Upper lobe of right lung (tissue), 1 donor: ENCODE measurements at regions not wholly inside any gene's neighbourhood (a gene's known extent, or its start where the extent isn't known, plus 50 kb on each side); places are given as distances from the start of the nearest gene placed in this dataset.
"Not testable (repeated sequence)": the region's sequence is repeated elsewhere in the genome, so short reads cannot be mapped to it uniquely, and the experiment has no call there.

ENCODE experiments used
- ATAC-seq: fragments of 200-7000 bp; cut with Tn5 transposase; one replicate; pipeline ENCODE4 v1.9.1; 2020; ENCODE audit warnings: mild to moderate bottlenecking, moderate library complexity
- DNase-seq: peaks from one replicate; pipeline ENCODE4 v3.0.0-alpha.2; 2020
- H3K27ac ChIP-seq: fragments of 200-600 bp; one replicate; pipeline ENCODE4 v1.8.0; 2022
- H3K27me3 ChIP-seq: fragments of 200-600 bp; one replicate; pipeline ENCODE4 v1.8.0; 2022; ENCODE audit warnings: mild to moderate bottlenecking
- H3K36me3 ChIP-seq: fragments of 200-600 bp; one replicate; pipeline ENCODE4 v1.8.0; 2022
- H3K4me1 ChIP-seq: fragments of 200-600 bp; one replicate; pipeline ENCODE4 v1.8.0; 2022
- H3K4me3 ChIP-seq: fragments of 200-600 bp; one replicate; pipeline ENCODE4 v1.8.0; 2022; ENCODE audit warnings: mild to moderate bottlenecking
- H3K9me3 ChIP-seq: fragments of 200-600 bp; one replicate; pipeline ENCODE4 v1.8.0; 2022
- intact Hi-C: fragments of 100-400 bp; cut with DNase I; formaldehyde crosslinking; loops from one replicate; pipeline ENCODE4 v1.11.0; 2022
- TF ChIP-seq, protein P1 (sequence below): fragments of 200-600 bp; IDR thresholded peaks from one replicate; pipeline ENCODE4 v1.8.0; 2022; ENCODE audit warnings: antibody characterized with exemption
- donor health status: DM: no; HTN: yes; CAD: no; lungs with severe emphysema.

DNA sequence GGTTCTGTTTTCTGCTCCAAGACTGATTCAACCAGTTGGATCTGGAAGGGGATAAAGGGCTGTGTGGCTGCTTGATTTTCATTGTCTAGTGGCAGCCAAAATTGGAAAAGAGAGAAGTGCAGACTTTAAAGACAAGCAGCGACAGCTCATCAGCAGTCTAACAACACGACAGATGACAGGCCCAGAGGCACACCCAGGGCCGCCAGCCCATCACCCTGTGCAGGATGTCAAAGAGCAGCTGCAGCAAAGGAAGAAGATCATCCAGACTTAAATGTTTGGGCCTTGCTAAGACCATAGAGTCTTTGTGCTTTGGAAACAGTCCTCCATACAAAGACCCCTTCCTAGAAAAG is 421.0 kb upstream of the KLF12 start:
- Histone ChIP-seq H3K27ac (no peak overlapping the region), H3K36me3 (no peaks in the 10 kb centered on the region), H3K4me3 (no peak overlapping the region), H3K27me3 (no peaks in the 10 kb centered on the region), H3K9me3 (no peaks in the 10 kb centered on the region), H3K4me1 (no peaks in the 10 kb centered on the region)
- ATAC-seq (no peak), DNase-seq (no peak)
- intact Hi-C loops = no loop called here
- TF ChIP-seq, protein P1, sequence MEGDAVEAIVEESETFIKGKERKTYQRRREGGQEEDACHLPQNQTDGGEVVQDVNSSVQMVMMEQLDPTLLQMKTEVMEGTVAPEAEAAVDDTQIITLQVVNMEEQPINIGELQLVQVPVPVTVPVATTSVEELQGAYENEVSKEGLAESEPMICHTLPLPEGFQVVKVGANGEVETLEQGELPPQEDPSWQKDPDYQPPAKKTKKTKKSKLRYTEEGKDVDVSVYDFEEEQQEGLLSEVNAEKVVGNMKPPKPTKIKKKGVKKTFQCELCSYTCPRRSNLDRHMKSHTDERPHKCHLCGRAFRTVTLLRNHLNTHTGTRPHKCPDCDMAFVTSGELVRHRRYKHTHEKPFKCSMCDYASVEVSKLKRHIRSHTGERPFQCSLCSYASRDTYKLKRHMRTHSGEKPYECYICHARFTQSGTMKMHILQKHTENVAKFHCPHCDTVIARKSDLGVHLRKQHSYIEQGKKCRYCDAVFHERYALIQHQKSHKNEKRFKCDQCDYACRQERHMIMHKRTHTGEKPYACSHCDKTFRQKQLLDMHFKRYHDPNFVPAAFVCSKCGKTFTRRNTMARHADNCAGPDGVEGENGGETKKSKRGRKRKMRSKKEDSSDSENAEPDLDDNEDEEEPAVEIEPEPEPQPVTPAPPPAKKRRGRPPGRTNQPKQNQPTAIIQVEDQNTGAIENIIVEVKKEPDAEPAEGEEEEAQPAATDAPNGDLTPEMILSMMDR = no peak

DNA sequence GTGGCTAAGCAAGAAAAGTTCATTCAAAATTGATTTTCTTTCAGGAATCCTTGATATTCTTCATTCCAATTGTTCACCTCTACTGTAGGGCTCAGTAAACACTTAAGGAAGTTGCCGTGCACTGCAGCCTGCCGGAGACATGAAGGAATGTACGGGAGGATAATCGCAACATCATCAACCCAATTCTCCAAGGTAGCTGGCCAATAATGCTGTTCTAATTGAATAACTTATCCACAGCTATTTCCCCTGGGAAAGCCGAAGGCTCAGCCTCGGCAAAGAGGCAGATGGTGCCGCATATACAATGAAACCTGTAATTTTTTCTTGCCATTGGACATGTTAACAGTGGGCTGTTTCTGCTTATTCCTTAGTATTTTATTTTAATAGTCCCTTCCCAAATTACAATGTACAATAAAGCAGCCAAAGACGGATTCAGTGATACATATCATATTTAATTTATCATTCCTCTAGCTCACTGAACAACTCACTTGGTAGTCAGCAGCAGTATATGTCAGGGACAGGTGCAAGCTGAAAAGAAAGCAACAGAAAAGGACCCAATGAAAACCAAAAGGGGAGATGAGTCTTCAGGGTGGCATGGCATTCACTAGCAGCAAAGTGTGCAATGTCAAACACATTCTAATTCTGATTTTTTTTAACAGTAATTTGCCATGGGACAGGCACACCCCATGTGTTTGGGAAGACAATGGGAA is 420.5 kb upstream of the KLF12 start:
- H3K4me1 ChIP-seq = no peaks in the 10 kb centered on the region
- ATAC-seq = no peak
- no peaks in the 10 kb centered on the region for H3K9me3 ChIP-seq
- H3K27ac ChIP-seq = no peak overlapping the region
- TF ChIP-seq, protein P1 = no peak
- H3K27me3 ChIP-seq = no peaks in the 10 kb centered on the region
- intact Hi-C loops = no loop called here
- DNase-seq = no peak
- no peak overlapping the region for H3K4me3 ChIP-seq
- H3K36me3 ChIP-seq = no peaks in the 10 kb centered on the region

DNA sequence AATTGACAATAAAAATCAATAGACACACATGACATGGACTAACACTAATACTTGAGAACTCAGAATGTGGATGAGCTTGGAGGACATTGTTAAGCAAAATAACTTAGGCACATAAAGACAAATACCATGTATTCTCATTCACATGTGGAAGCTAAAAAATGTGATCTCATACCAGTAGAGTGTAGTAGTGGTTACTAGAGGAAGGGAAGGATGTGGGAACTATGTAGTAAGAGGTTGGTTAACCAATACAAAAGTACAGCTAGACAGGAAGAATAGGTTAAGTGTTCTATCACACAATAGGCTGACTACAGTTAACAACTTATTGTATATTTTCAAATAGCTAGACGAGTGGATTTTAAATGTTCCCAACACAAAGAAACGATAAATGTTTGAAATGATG is 415.8 kb upstream of the KLF12 start:
- DNase-seq = no peak

DNA sequence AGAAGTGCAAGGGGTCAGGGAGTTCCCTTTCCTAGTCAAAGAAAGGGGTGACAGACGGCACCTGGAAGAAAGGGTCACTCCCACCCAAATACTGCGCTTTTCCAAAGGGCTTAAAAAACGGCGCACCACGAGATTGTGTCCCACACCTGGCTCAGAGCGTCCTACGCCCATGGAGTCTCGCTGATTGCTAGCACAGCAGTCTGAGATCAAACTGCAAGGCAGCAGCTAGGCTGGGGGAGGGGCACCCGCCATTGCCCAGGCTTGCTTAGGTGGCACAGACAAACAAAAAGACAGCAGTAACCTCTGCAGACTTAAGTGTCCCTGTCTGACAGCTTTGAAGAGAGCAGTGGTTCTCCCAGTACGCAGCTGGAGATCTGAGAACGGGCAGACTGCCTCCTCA is 402.4 kb upstream of the KLF12 start:
- H3K27ac ChIP-seq, H3K27me3 ChIP-seq, H3K4me1 ChIP-seq, H3K9me3 ChIP-seq, H3K36me3 ChIP-seq, DNase-seq, ATAC-seq, H3K4me3 ChIP-seq, intact Hi-C loops: not testable (repeated sequence)

More for the DNA sequence above, 415.8 kb upstream of the KLF12 start:
- Histone ChIP-seq H3K27ac (no peak overlapping the region), H3K27me3 (no peaks in the 10 kb centered on the region), H3K36me3 (no peaks in the 10 kb centered on the region), H3K4me3 (no peak overlapping the region), H3K4me1 (no peaks in the 10 kb centered on the region), H3K9me3 (no peaks in the 10 kb centered on the region)
- TF ChIP-seq, protein P1 = no peak
- no peak for ATAC-seq
- intact Hi-C loops = no loop called here

DNA sequence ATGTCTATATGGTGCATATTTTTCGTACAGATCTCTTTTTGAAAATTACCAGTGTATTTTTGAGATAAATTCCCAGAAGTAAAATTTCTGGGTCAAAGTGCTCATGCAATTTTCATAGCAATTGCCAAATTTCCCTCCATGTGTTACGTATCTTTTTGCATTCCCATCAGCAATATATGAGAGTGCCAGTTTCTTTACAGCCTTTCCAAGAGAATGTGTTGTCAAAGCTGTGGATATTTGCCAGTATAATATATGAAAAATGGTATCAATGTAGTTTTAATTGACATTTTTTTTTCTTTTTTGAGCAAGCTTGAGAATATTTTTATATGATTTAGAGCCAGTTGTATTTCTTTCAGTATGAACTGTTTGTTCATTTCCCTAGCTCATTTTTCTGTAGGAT is 399.0 kb upstream of the KLF12 start:
- no peak for ATAC-seq
- Histone ChIP-seq H3K4me3 (no peak overlapping the region), H3K27ac (no peak overlapping the region), H3K9me3 (no peaks in the 10 kb centered on the region), H3K4me1 (no peaks in the 10 kb centered on the region), H3K36me3 (no peaks in the 10 kb centered on the region), H3K27me3 (no peaks in the 10 kb centered on the region)
- no peak for DNase-seq
- TF ChIP-seq, protein P1 = no peak
- intact Hi-C loops = no loop called here

DNA sequence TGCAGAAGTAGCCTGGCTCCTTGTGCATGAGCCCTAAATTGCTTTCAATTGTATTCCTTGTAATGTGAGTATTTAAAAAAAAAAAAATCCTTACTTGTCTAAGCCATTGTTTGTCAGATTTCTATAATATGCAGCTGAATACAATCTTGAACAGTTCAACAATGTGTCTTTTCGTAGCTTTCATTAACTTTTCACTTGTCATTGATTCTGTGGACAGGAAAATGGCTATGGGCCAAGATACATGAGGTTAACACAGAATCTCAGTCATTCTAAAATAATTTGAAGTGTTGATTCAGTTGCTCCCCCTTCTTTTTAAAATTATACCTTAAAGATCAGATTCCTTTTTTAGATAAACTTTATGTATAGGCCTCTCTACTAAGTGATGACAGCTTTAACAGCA is 395.8 kb upstream of the KLF12 start:
- no peak overlapping the region for H3K4me3 ChIP-seq
- H3K9me3 ChIP-seq = no peaks in the 10 kb centered on the region
- H3K4me1 ChIP-seq = no peaks in the 10 kb centered on the region
- no peaks in the 10 kb centered on the region for H3K36me3 ChIP-seq
- DNase-seq = no peak
- intact Hi-C loops = no loop called here
- no peak for ATAC-seq
- no peak overlapping the region for H3K27ac ChIP-seq
- H3K27me3 ChIP-seq = no peaks in the 10 kb centered on the region
- TF ChIP-seq, protein P1 = no peak
